ENCODE measurements at regions not wholly inside any gene's neighbourhood (a gene's known extent, or its start where the extent isn't known, plus 50 kb on each side); places are given as distances from the start of the nearest gene placed in this dataset.
"Not testable (repeated sequence)": the region's sequence is repeated elsewhere in the genome, so short reads cannot be mapped to it uniquely, and the experiment has no call there.

DNA sequence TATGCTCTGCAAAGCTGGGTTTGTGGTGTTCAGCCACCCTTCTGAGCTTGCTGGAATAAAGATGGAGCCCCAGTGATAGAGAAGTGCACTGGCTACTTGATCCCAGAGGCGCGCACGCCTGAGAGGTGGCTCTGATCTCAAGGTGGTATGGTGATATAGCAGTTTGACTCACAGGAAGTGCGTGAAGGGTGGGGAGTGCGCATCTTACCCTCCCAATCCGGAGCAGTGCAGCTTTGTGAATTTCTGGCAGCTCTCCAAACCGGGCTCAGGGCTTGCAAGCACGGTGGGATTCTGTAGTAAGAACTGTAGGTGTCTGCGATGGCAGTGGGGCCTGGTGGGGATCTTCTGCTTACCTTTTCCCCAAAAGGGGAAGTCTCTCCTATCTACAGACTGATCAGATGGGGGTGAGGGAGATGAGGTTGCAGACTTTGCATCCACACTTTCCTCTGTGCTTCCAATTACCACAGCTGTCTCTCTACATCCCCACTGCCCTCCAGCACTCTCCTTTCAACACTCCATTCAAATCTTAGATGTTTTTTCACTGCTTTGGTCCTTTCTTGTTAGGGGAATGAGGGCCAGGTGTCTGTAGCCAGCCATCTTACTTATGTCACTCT, 197.4 kb upstream of the SLC38A2 start:
- no peak for DNase-seq

- DNase-seq, result no peak
These were observed 195.1 kb upstream of the SLC38A2 start for GRCh38 chr12:46567667-46568066.

DNA sequence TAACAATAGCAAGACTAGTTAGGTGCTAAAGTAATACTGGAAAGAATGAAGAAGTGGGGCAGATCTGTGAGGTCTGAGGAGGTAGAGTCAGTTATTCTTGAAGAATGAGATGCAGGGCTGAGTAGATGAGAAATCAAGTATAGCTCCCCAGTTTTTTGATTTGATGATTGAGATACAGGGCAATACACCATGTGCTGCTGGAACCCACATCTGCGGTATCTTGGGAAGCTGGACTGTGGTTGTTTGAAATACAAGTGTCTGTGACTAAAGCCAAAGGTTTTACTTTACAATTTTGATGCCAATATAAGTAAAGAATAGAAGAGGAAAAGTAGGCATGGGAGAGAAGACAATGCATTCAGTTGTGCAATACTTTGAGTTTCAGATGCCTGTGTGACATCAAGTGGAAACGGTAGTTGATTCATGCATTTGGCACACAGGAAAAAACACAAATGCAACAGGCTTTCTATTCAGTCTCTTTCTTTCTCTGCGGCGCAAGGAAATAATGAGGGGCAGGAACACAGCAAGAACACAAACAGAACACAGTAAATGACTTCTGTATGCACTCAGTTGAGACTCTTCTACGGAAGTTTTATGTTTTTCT, 190.2 kb upstream of the SLC38A2 start:
- no peak for DNase-seq

DNA sequence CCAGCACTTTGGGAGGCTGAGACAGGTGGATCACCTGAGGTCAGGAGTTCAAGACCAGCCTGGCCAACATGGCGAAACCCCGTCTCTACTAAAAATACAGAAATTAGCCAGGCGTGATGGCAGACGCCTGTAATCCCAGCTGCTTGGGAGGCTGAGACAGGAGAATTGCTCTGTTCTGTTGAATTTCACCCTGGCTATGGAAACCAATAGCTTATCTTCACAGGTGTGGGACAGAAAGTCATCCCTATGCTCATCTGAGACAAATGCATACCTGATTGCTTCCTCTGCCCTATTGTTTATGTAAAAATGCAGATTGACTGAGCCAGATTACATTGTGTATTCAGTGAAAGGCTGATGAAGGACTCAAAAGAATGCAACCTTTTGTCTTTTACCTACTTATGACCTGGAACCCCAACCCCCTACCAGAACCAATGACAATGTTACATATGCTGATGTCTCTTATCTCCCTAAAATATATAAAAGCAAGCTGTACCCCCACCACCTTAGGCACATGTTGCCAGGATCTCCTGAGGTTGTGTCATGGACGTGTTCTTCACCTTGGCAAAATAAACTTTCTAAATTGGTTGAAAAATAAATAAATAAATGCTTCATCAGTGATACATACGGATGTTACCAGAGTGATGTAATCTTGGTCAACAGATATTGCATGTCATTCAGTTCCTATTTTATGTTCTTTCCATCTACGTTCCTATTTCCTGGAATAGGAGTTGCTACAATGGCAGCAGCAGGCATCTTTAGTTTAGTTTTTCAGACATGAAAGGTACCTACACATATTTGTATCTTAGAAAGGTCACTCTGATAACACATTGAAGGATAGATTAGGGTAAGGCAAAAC, 189.4 kb upstream of the SLC38A2 start:
- not testable (repeated sequence) for DNase-seq

- no peak for DNase-seq
These were observed 188.3 kb upstream of the SLC38A2 start for GRCh38 chr12:46560874-46561273.

DNA sequence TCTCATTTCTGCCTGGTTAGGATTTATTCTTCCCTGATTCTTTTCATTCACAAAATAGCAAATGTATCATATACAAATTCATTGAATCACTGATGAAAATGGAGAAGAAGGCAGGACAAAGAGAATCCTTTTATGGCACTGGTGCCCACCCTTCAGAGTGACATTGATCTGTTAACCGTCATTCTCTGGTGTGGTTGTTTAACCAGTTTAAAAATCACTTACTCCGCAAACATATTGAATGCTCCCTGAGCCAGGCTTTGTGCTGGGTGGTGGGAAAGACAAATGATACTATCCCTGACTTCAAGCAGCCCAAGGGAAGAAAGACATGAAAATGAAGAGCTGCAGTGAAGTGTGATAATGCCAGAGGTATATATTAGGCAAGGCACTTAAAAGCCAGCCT, 187.5 kb upstream of the SLC38A2 start:
- DNase-seq, result no peak

GRCh38 chr12:46559311-46559710, 186.7 kb upstream of the SLC38A2 start:
- DNase-seq, result no peak

GRCh38 chr12:46558677-46559076, 186.1 kb upstream of the SLC38A2 start:
- no peak for DNase-seq

DNA sequence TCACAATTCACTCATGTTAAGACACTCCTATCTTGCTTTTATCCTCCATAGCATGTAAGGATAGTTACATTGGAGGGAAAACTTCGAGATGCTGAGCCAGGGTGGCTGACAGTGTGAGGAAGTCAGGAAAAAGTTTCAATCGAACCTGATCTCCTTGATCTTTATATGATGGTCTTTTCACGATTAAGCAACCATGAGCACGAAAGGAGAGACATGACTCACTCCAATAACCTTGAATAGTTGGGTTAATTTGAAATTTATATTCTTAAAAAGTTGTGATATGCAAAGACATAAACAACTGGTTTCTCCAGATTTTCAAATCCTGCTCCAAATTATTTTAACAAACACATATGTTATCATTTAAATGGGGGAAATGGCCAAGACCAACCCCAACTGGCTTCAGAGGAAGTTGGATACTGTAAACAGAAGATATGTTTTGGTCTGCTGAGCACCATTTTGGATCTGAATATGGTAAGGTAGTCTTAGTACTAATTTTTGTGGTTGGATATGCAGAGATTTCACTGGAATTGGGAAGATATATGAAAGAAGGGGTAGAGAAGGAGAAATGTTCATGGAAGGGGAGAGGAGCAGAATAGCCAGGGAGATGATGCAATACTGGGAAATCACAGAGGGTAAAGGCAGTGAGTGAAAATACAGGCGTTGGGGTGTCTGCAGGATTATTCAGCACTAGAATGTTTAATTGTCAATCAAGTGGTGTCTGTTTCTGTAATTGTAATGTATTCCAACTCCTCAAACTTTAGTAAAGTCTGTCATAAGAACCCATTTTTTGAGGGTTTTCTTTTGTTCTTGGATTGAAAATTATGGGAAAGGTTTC, 185.2 kb upstream of the SLC38A2 start:
- no peak for DNase-seq

GRCh38 chr12:46556819-46557524, 184.4 kb upstream of the SLC38A2 start:
- DNase-seq, result no peak

GRCh38 chr12:46556105-46556559, 183.6 kb upstream of the SLC38A2 start:
- no peak for DNase-seq

DNA sequence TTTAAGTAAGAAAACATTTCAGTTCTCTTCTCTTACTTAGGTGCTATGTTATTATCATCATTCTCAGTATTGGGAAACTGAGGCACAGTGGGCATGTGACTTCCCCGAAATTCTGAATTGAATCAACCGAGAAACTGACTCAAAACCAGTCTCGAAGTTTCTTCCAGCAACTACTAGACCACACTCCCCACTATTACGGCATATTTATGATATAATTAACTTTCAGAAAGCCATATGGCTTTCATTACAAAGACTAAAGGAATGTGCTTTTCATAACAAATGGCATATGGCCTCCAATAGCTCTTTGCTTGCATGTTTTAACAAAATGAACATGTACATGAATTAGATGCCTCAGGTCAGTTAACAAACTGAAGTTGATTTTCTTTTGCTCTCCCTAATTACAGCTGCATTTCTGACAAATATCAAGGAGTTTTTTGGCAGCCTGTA, 182.9 kb upstream of the SLC38A2 start:
- DNase-seq, result no peak

- DNase-seq, result no peak
These were observed 181.9 kb upstream of the SLC38A2 start for GRCh38 chr12:46554460-46554859.

- no peak for DNase-seq
These were observed 181.3 kb upstream of the SLC38A2 start for GRCh38 chr12:46553911-46554310.

- DNase-seq, result no peak
These were observed 180.7 kb upstream of the SLC38A2 start for GRCh38 chr12:46553266-46553665.

GRCh38 chr12:46550266-46550879, 177.8 kb upstream of the SLC38A2 start:
- no peak for DNase-seq

GRCh38 chr12:46549527-46550265, 177.1 kb upstream of the SLC38A2 start:
- peak; percentile 6 to 8 for DNase-seq

DNA sequence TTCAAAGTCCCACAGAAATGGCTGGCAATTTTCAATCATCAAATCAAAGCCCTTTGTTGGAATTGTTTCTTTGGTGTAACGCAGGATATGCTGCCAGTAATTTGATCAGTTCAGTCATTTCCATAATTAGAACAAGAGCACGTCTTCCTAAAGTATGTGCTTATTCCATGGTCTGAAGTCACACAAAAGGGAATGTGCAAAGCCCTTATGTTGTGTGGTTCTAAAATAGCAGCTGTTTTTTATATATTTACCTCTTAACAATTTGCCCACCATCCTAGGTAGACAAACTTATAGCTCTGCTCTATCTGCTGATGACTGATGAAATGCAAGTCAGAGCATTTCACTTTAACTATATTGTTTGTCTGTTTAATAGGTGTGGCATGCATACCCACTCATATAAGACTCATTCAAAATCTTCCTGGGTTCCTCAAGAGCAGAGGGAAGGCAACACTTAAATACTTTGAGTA, 176.1 kb upstream of the SLC38A2 start:
- DNase-seq, result no peak

DNA sequence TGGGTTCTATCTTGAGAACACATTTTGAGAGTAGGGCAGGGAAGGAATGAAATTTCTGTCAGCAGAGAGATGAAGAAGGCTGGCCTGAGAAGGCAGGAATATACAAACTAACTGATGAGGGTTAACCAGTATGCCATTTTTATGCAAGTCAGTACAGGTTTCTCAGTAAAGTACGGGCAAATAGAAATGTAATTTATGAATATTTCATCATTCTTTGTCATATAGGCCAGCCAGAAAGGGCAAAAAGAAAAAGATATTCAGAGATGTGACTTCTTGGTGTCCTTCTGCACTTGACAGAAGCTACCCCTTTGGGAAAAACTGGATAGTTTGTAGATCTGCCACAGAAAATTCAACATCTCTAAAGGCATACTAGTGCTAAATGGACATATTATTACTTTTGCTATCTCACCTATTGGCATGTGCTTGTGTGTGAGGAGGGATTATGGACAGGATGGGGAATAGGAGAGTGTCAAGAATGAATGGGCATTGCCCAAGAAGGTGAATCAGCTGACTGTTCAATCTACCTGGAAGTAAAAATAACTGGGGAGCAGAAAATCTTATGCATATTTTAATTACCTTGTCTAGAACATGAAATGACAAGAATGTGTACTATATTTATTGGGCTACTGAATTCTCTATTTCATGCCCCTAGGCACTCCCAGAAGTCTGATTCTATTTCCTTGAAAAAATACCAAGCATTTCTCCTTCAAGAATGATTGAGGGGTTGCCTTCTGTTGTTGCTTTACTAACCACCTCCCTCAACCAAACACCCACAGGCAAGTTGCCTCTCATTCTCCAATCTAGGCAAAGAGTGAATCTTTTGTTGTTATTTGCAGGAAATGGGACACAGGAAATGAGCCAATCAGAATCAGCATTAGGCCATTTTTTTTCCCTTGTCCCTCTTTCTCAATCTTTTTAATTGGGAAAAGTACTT, 175.1 kb upstream of the SLC38A2 start:
- no peak for DNase-seq
